ENCODE measurements at regions not wholly inside any gene's neighbourhood (a gene's known extent, or its start where the extent isn't known, plus 50 kb on each side); places are given as distances from the start of the nearest gene placed in this dataset.

- Histone ChIP-seq H3K27me3 (no peaks in the 10 kb centered on the region), H3K4me1 (no peaks in the 10 kb centered on the region), H3K4me3 (no peak overlapping the region), H3K27ac (no peak overlapping the region), H3K36me3 (no peaks in the 10 kb centered on the region), H3K9me3 (no peaks in the 10 kb centered on the region)
- no peak for DNase-seq
- WGBS, 2 donors (ENCODE audit: low coverage in 1 of 2), result 36 to 71% methylated on average over 1 of the region's 1 CpG
- in situ Hi-C loops (cut with MboI; ENCODE audit: low pct_ligation_motif_present in 1 of 4, low pct_unique_long_range_greater_than_20kb in 1 of 4, low sequenced_read_pairs in 3 of 4), result no loop called here
- intact Hi-C loops (cut with DNase I; ENCODE audit: low total_unique reads), result no loop called here
- TF ChIP-seq EP300 (IDR thresholded peaks at IDR 0.05; ENCODE audit: low read depth) (no peak), POLR2A (IDR thresholded peaks at IDR 0.05) (no peak), POLR2AphosphoS5 (IDR thresholded peaks at IDR 0.05) (no peak)
- TF ChIP-seq, protein P1, sequence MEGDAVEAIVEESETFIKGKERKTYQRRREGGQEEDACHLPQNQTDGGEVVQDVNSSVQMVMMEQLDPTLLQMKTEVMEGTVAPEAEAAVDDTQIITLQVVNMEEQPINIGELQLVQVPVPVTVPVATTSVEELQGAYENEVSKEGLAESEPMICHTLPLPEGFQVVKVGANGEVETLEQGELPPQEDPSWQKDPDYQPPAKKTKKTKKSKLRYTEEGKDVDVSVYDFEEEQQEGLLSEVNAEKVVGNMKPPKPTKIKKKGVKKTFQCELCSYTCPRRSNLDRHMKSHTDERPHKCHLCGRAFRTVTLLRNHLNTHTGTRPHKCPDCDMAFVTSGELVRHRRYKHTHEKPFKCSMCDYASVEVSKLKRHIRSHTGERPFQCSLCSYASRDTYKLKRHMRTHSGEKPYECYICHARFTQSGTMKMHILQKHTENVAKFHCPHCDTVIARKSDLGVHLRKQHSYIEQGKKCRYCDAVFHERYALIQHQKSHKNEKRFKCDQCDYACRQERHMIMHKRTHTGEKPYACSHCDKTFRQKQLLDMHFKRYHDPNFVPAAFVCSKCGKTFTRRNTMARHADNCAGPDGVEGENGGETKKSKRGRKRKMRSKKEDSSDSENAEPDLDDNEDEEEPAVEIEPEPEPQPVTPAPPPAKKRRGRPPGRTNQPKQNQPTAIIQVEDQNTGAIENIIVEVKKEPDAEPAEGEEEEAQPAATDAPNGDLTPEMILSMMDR (IDR thresholded peaks at IDR 0.05), result no peak
These were observed 55.3 kb upstream of the NOL4 start for GRCh38 chr18:34280000-34280399.

GRCh38 chr18:34280653-34281052 lies 55.9 kb upstream of the NOL4 start:
- WGBS, 2 donors (ENCODE audit: low coverage in 1 of 2), result 63 to 84% methylated on average over 2 to 4 of the region's 4 CpGs
- DNase-seq, result no peak
- no peak overlapping the region for H3K4me3 ChIP-seq
- in situ Hi-C loops (cut with MboI; ENCODE audit: low pct_ligation_motif_present in 1 of 4, low pct_unique_long_range_greater_than_20kb in 1 of 4, low sequenced_read_pairs in 3 of 4), result no loop called here
- TF ChIP-seq POLR2A (IDR thresholded peaks at IDR 0.05), result no peak
- TF ChIP-seq POLR2AphosphoS5 (IDR thresholded peaks at IDR 0.05), result no peak
- TF ChIP-seq, protein P1 (IDR thresholded peaks at IDR 0.05), result no peak
- TF ChIP-seq EP300 (IDR thresholded peaks at IDR 0.05; ENCODE audit: low read depth), result no peak
- intact Hi-C loops (cut with DNase I; ENCODE audit: low total_unique reads), result no loop called here
- H3K9me3 ChIP-seq, result no peaks in the 10 kb centered on the region
- no peak overlapping the region for H3K27ac ChIP-seq
- H3K36me3 ChIP-seq, result no peaks in the 10 kb centered on the region
- H3K27me3 ChIP-seq, result no peaks in the 10 kb centered on the region
- no peaks in the 10 kb centered on the region for H3K4me1 ChIP-seq

DNA sequence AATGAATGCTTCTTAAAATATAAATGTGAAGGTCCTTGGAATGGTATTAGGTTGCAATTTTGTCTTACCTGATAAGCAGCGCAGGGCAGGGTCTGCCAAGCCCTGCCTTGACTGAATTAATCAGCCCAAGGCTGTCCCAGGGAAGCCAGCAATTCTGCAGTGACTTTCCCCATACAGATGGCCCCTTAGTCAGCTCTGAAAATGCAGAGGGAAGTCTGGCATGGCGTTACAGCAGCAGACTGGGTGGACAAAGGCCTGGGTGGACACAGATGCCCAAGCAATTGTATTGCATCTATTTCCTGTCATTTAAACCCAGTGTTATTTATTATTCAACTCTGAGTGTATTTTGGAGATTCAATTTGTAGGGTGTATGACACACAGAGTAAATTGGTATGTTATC lies 56.6 kb upstream of the NOL4 start:
- in situ Hi-C loops (cut with MboI; ENCODE audit: low pct_ligation_motif_present in 1 of 4, low pct_unique_long_range_greater_than_20kb in 1 of 4, low sequenced_read_pairs in 3 of 4) (no loop called here), intact Hi-C loops (cut with DNase I; ENCODE audit: low total_unique reads) (no loop called here)
- Histone ChIP-seq H3K27me3 (no peaks in the 10 kb centered on the region), H3K4me3 (no peak overlapping the region), H3K4me1 (no peaks in the 10 kb centered on the region), H3K36me3 (no peaks in the 10 kb centered on the region), H3K9me3 (no peaks in the 10 kb centered on the region), H3K27ac (no peak overlapping the region)
- WGBS, 2 donors (ENCODE audit: low coverage in 1 of 2), result 67 to 100% methylated on average over 1 to 2 of the region's 2 CpGs
- TF ChIP-seq, protein P1 (IDR thresholded peaks at IDR 0.05), result no peak
- TF ChIP-seq POLR2AphosphoS5 (IDR thresholded peaks at IDR 0.05), result no peak
- no peak for TF ChIP-seq POLR2A (IDR thresholded peaks at IDR 0.05)
- no peak for TF ChIP-seq EP300 (IDR thresholded peaks at IDR 0.05; ENCODE audit: low read depth)
- no peak for DNase-seq

GRCh38 chr18:34281722-34282121 lies 57.0 kb upstream of the NOL4 start:
- H3K36me3 ChIP-seq, result no peaks in the 10 kb centered on the region
- no peak overlapping the region for H3K27ac ChIP-seq
- no peaks in the 10 kb centered on the region for H3K27me3 ChIP-seq
- H3K4me3 ChIP-seq, result no peak overlapping the region
- H3K4me1 ChIP-seq, result no peaks in the 10 kb centered on the region
- intact Hi-C loops (cut with DNase I; ENCODE audit: low total_unique reads), result no loop called here
- no peak for DNase-seq
- TF ChIP-seq POLR2A (IDR thresholded peaks at IDR 0.05) (no peak), POLR2AphosphoS5 (IDR thresholded peaks at IDR 0.05) (no peak), EP300 (IDR thresholded peaks at IDR 0.05; ENCODE audit: low read depth) (no peak)
- TF ChIP-seq, protein P1 (IDR thresholded peaks at IDR 0.05), result no peak
- H3K9me3 ChIP-seq, result no peaks in the 10 kb centered on the region
- 67 to 76% methylated on average over 3 of the region's 3 CpGs for WGBS, 2 donors (ENCODE audit: low coverage in 1 of 2)
- in situ Hi-C loops (cut with MboI; ENCODE audit: low pct_ligation_motif_present in 1 of 4, low pct_unique_long_range_greater_than_20kb in 1 of 4, low sequenced_read_pairs in 3 of 4), result no loop called here
